ENCODE measurements at regions not wholly inside any gene's neighbourhood (a gene's known extent, or its start where the extent isn't known, plus 50 kb on each side); places are given as distances from the start of the nearest gene placed in this dataset.
A peak's percentile ranks its signal among the peaks of the same experiment; 100 is the strongest.

DNA sequence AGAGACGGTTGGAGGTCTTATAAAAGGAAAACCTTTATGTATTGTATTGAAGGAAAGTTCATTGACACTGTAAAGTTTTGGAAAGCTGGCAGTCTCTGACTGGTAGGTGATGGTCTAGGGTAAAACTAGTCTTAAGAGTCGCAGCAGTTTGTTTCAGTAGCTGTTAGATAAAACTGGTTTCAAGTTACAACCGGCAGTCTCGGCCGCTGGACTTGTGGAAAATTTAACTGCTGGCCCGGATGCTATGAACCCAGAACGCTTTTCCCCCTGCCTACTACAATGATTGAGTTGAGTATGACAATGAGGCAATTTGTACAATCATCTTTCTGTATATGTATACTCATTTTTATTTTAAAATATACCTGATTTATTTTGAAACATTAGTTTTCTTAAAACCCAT is 1426.9 kb downstream of the AACS start:
- BruUV-seq (replicated peaks): no TSS peak
- CTCF ChIA-PET: no interaction called here

DNA sequence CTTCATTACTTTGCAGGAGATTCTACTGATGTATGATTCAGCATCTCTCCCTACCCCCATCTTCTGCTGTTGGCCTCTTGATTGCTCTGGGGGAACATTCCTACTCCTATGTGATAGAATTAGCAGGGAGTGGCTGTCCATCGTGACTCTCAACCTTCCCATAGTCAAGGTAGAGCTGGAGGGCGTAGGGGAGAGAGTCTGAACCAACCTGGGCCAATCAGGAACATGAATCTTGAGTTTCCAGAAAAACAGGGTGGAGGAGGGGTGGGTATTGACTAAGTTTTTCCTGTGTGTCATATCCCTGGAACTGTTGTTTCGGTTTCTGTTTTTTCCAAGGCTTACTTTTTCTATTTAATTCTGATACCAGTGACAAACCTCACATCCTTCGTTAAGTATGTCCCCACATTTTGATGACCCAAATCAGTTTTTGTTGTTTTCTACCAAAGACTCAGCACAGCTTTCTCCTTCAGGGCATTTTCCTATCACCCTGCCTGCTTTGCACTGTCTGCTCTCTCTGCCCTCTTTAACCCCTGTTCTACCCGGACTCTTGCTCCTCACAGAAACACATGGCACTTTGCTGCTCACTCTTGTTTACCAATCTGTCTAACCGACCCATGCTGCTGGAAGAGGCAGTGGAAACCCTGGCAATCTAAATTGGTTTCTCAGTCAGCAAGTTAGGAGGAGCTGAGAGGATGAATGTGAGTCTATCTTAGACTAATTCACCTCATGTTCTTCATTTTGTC is 1428.3 kb downstream of the AACS start:
- no peaks in the 10 kb centered on the region for H3F3A ChIP-seq (ENCODE audit: low read length, unreplicated experiment)
- H3K9me2 ChIP-seq (replicated peaks; ENCODE audit: low read length): no peaks in the 10 kb centered on the region
- intact Hi-C loops (cut with micrococcal nuclease): no loop called here
- no peaks in the 10 kb centered on the region for H3K36me3 ChIP-seq (ENCODE audit: low read depth, low read length)
- DNase-seq (peak; percentile 56), ATAC-seq (no peak)
- peaks cover 5% of the 10 kb centered on the region; the same call in 1 of the 2 replicates for H3K4me1 ChIP-seq (ENCODE audit: insufficient read depth, low read length)
- H3K27ac ChIP-seq (ENCODE audit: low read length): peak overlapping the region; percentile 56
- H3K79me2 ChIP-seq (ENCODE audit: low read length): no peaks in the 10 kb centered on the region
- H3K4me3 ChIP-seq (ENCODE audit: low read length): peak overlapping the region; percentile 10; the same call in 1 of the 2 replicates
- BruUV-seq (replicated peaks): no TSS peak
- POLR2A ChIA-PET (ENCODE audit: unreplicated experiment): no interaction called here
- TF ChIP-seq EZH2phosphoT487 (IDR thresholded peaks at IDR 0.05; ENCODE audit: borderline replicate concordance, low read length): no peak
- no peaks in the 10 kb centered on the region for H3K9me3 ChIP-seq (ENCODE audit: low read length)
- peak overlapping the region; percentile 55 for H3K4me2 ChIP-seq (ENCODE audit: low read length)
- H4K20me1 ChIP-seq (ENCODE audit: low read length): no peaks in the 10 kb centered on the region
- peak overlapping the region; percentile 5 for H3K9ac ChIP-seq (ENCODE audit: low read length)
- H3K27me3 ChIP-seq (ENCODE audit: low read length): no peaks in the 10 kb centered on the region
- CTCF ChIA-PET: no interaction called here
- peak overlapping the region; percentile 42 for H2AFZ ChIP-seq (ENCODE audit: low read length)

More for the DNA sequence above, 1426.9 kb downstream of the AACS start:
- no peak overlapping the region for H3K27ac ChIP-seq (ENCODE audit: low read length)
- no peak overlapping the region for H3K4me3 ChIP-seq (ENCODE audit: low read length)
- no peaks in the 10 kb centered on the region for H3K79me2 ChIP-seq (ENCODE audit: low read length)
- POLR2A ChIA-PET (ENCODE audit: unreplicated experiment): no interaction called here
- ATAC-seq: no peak
- no peaks in the 10 kb centered on the region for H4K20me1 ChIP-seq (ENCODE audit: low read length)
- intact Hi-C loops (cut with micrococcal nuclease): no loop called here
- no peak for DNase-seq
- H3K4me2 ChIP-seq (ENCODE audit: low read length): no peak overlapping the region
- no peak for TF ChIP-seq EZH2phosphoT487 (IDR thresholded peaks at IDR 0.05; ENCODE audit: borderline replicate concordance, low read length)
- TF ChIP-seq, protein P1, sequence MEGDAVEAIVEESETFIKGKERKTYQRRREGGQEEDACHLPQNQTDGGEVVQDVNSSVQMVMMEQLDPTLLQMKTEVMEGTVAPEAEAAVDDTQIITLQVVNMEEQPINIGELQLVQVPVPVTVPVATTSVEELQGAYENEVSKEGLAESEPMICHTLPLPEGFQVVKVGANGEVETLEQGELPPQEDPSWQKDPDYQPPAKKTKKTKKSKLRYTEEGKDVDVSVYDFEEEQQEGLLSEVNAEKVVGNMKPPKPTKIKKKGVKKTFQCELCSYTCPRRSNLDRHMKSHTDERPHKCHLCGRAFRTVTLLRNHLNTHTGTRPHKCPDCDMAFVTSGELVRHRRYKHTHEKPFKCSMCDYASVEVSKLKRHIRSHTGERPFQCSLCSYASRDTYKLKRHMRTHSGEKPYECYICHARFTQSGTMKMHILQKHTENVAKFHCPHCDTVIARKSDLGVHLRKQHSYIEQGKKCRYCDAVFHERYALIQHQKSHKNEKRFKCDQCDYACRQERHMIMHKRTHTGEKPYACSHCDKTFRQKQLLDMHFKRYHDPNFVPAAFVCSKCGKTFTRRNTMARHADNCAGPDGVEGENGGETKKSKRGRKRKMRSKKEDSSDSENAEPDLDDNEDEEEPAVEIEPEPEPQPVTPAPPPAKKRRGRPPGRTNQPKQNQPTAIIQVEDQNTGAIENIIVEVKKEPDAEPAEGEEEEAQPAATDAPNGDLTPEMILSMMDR (conservative IDR thresholded peaks at IDR 0.05; ENCODE audit: low read depth, low read length): no peak
- TF ChIP-seq EZH2 (IDR thresholded peaks at IDR 0.05; ENCODE audit: low read length, unreplicated experiment): no peak
- H3K9ac ChIP-seq (ENCODE audit: low read length): no peak overlapping the region
- no peaks in the 10 kb centered on the region for H3F3A ChIP-seq (ENCODE audit: low read length, unreplicated experiment)
- peaks cover 5% of the 10 kb centered on the region; the same call in 1 of the 2 replicates for H3K4me1 ChIP-seq (ENCODE audit: insufficient read depth, low read length)
- no peaks in the 10 kb centered on the region for H3K9me2 ChIP-seq (replicated peaks; ENCODE audit: low read length)
- H3K27me3 ChIP-seq (ENCODE audit: low read length): no peaks in the 10 kb centered on the region
- H2AFZ ChIP-seq (ENCODE audit: low read length): no peak overlapping the region
- H3K36me3 ChIP-seq (ENCODE audit: low read depth, low read length): no peaks in the 10 kb centered on the region
- no peaks in the 10 kb centered on the region for H3K9me3 ChIP-seq (ENCODE audit: low read length)

DNA sequence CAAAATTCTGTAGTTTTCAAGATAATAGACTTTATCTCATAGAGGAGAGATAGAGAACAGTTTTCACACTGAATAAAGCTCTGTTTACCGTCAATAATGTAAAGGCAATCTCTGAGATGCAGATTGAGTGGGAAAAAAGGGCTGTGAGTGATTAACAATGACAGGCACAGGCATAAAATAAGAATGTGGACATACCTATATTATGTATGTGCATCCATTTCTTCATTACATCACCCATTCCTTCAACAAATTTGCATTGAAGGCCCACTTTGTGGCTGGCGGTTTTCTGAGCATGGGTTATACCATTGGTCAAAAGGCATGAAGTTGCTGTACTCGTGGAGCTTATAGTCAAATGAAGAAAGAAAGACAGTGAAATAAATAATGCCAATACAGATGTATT is 1431.0 kb downstream of the AACS start:
- Histone ChIP-seq H3K27ac (ENCODE audit: low read length) (no peak overlapping the region), H3K4me2 (ENCODE audit: low read length) (no peak overlapping the region), H2AFZ (ENCODE audit: low read length) (no peak overlapping the region), H3K36me3 (ENCODE audit: low read depth, low read length) (no peaks in the 10 kb centered on the region), H3K9me3 (ENCODE audit: low read length) (no peaks in the 10 kb centered on the region; the same call in 1 of the 2 replicates), H3K27me3 (ENCODE audit: low read length) (no peaks in the 10 kb centered on the region), H3K9me2 (replicated peaks; ENCODE audit: low read length) (no peaks in the 10 kb centered on the region), H3K4me3 (ENCODE audit: low read length) (no peak overlapping the region), H3F3A (ENCODE audit: low read length, unreplicated experiment) (no peaks in the 10 kb centered on the region), H4K20me1 (ENCODE audit: low read length) (no peaks in the 10 kb centered on the region), H3K4me1 (ENCODE audit: insufficient read depth, low read length) (peaks cover 5% of the 10 kb centered on the region; the same call in 1 of the 2 replicates), H3K9ac (ENCODE audit: low read length) (no peak overlapping the region), H3K79me2 (ENCODE audit: low read length) (no peaks in the 10 kb centered on the region)
- no TSS peak for BruUV-seq (replicated peaks)
- TF ChIP-seq, protein P1 (conservative IDR thresholded peaks at IDR 0.05; ENCODE audit: low read depth, low read length): no peak
- no peak for TF ChIP-seq EZH2phosphoT487 (IDR thresholded peaks at IDR 0.05; ENCODE audit: borderline replicate concordance, low read length)
- TF ChIP-seq EZH2 (IDR thresholded peaks at IDR 0.05; ENCODE audit: low read length, unreplicated experiment): no peak
- intact Hi-C loops (cut with micrococcal nuclease): no loop called here
- no peak for ATAC-seq
- ChIA-PET POLR2A (ENCODE audit: unreplicated experiment) (no interaction called here), CTCF (interaction anchor here (0.7 kb wide), 1 partner anchor 122 kb away, joined by 3 read pairs; no protein-coding TSS in a partner anchor)
- no peak for DNase-seq

All from PC-3 (cell line).